Peyer's patch (tissue), 4 donors: ENCODE measurements at regions not wholly inside any gene's neighbourhood (a gene's known extent, or its start where the extent isn't known, plus 50 kb on each side); places are given as distances from the start of the nearest gene placed in this dataset.

ENCODE experiments used
- POLR2A ChIP-seq, 2 donors: fragments of 450-650 bp; IDR thresholded peaks; one replicate each; pipeline ENCODE4 v1.5.1; 2017; ENCODE audit warnings: antibody characterized with exemption in 2 of 2, mild to moderate bottlenecking in 2 of 2, moderate library complexity in 2 of 2
- TF ChIP-seq, protein P1 (sequence below), 6 experiments: fragments of 450-650 bp in 4 of 6; fragments of 200-600 bp in 2 of 6; sonication (generic) in 1 of 6; IDR thresholded peaks; one replicate each; pipeline ENCODE4 v1.5.1; 2017 to 2019; ENCODE audit warnings: antibody characterized with exemption in 6 of 6, mild to moderate bottlenecking in 3 of 6, moderate library complexity in 1 of 6

DNA sequence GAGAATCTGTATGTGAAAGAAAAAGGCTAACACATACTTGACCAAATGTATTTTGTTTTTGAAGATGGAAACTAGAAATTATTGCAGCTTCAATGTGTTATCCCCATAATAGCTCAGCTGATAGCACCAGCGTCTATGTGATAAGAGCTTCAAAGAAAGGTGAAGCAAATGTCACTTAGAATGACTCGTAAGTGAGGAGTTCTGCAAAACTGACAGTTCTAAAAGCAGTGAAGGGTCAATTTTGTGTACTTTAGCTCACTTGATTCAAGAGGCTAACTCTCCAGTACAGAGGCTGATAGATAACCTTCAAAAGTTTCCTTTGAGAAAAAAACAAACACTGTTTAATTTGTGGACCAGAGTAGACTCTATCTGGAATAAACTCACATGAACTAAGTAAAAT, 87.2 kb upstream of the CARD18 start:
- TF ChIP-seq, protein P1, sequence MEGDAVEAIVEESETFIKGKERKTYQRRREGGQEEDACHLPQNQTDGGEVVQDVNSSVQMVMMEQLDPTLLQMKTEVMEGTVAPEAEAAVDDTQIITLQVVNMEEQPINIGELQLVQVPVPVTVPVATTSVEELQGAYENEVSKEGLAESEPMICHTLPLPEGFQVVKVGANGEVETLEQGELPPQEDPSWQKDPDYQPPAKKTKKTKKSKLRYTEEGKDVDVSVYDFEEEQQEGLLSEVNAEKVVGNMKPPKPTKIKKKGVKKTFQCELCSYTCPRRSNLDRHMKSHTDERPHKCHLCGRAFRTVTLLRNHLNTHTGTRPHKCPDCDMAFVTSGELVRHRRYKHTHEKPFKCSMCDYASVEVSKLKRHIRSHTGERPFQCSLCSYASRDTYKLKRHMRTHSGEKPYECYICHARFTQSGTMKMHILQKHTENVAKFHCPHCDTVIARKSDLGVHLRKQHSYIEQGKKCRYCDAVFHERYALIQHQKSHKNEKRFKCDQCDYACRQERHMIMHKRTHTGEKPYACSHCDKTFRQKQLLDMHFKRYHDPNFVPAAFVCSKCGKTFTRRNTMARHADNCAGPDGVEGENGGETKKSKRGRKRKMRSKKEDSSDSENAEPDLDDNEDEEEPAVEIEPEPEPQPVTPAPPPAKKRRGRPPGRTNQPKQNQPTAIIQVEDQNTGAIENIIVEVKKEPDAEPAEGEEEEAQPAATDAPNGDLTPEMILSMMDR (IDR thresholded peaks at IDR 0.05): no peak
- TF ChIP-seq POLR2A (IDR thresholded peaks at IDR 0.05): no peak
